B cell (primary cell): ENCODE measurements at regions not wholly inside any gene's neighbourhood (a gene's known extent, or its start where the extent isn't known, plus 50 kb on each side); places are given as distances from the start of the nearest gene placed in this dataset.

Source experiments
- ATAC-seq: fragments of 200-7000 bp; cut with Tn5 transposase; one replicate; pipeline ENCODE4 v1.10.0; 2021; ENCODE audit warnings: low read depth, mild to moderate bottlenecking, moderate number of reproducible peaks, moderate library complexity
- CTCF ChIA-PET: fragments of 350-600 bp; sonication (Branson Sonifier 250); formaldehyde crosslinking; loops from one replicate; lab custom pipeline; 2021; ENCODE audit warnings: antibody characterized with exemption, inconsistent platforms; lab: Charles Lee
- POLR2A ChIA-PET: fragments of 350-600 bp; sonication (Branson Sonifier 250); formaldehyde crosslinking; loops from one replicate; lab custom pipeline; 2021; ENCODE audit warnings: antibody characterized with exemption; lab: Charles Lee
- DNase-seq: peaks from one replicate; pipeline ENCODE4 v3.0.0; 2013
- H2AFZ ChIP-seq: 2 replicates; pipeline ENCODE4 v1.6.1; 2012; ENCODE audit warnings: mild to moderate bottlenecking, low read depth, low read length; ENCODE audit not compliant: insufficient read depth, poor library complexity, severe bottlenecking
- H3K27ac ChIP-seq, 2 donors: 1 replicate in 1 of 2; 2 replicates in 1 of 2; pipeline ENCODE4 v1.5.1; 2012 to 2013; ENCODE audit warnings: low read length in 2 of 2, mild to moderate bottlenecking in 2 of 2, moderate library complexity in 1 of 2
- H3K27me3 ChIP-seq, 4 experiments: fragments of 200-600 bp in 1 of 4; sonication (generic) in 1 of 4; replicated peaks in 1 of 4; 1 replicate in 2 of 4; 2 replicates in 2 of 4; pipeline versions ENCODE4 v1.6.1 to v1.7.0; 2013 to 2016; ENCODE audit warnings: low read length in 3 of 4, mild to moderate bottlenecking in 2 of 4, mixed read lengths in 1 of 4, moderate library complexity in 1 of 4; ENCODE audit not compliant: insufficient read depth in 4 of 4, control insufficient read depth in 3 of 4; ENCODE audit errors: control extremely low read depth in 1 of 4
- H3K36me3 ChIP-seq, 2 experiments: replicated peaks in 1 of 2; 1 replicate in 1 of 2; 2 replicates in 1 of 2; pipeline versions ENCODE4 v1.6.1 to v1.7.1; 2013; ENCODE audit warnings: low read length in 1 of 2; ENCODE audit not compliant: insufficient read depth in 2 of 2, control insufficient read depth in 1 of 2; ENCODE audit errors: control extremely low read depth in 1 of 2, extremely low read depth in 1 of 2
- H3K4me1 ChIP-seq, 2 donors: fragments of 200-600 bp in 1 of 2; sonication (generic) in 1 of 2; 1 replicate in 1 of 2; 2 replicates in 1 of 2; pipeline versions ENCODE4 v1.5.1 to v1.6.1; 2013 to 2017; ENCODE audit warnings: low read length in 2 of 2; ENCODE audit not compliant: control insufficient read depth in 2 of 2, insufficient read depth in 2 of 2
- H3K4me2 ChIP-seq: replicated peaks from 2 replicates; pipeline ENCODE3; 2012; ENCODE audit warnings: mild to moderate bottlenecking, low read depth, low read length; ENCODE audit not compliant: poor library complexity, severe bottlenecking
- H3K4me3 ChIP-seq, 5 experiments: fragments of 200-600 bp in 1 of 5; sonication (generic) in 1 of 5; 1 replicate in 3 of 5; 2 replicates in 2 of 5; pipeline versions ENCODE4 v1.5.1 to v1.7.0; 2011 to 2016; ENCODE audit warnings: low read length in 4 of 5, mild to moderate bottlenecking in 4 of 5, low read depth in 2 of 5, control low read depth in 1 of 5, moderate library complexity in 1 of 5; ENCODE audit not compliant: insufficient read depth in 1 of 5; ENCODE audit errors: control extremely low read depth in 1 of 5, extremely low read depth in 1 of 5
- H3K79me2 ChIP-seq: fragments of 200-600 bp; sonication (generic); one replicate; pipeline ENCODE4 v1.6.0; 2016; ENCODE audit warnings: low read length; ENCODE audit not compliant: control insufficient read depth, insufficient read depth
- H3K9ac ChIP-seq: fragments of 200-600 bp; sonication (generic); 2 replicates; pipeline ENCODE4 v1.6.1; 2017; ENCODE audit warnings: mild to moderate bottlenecking, low read length, moderate library complexity
- H3K9me3 ChIP-seq, 3 donors: one replicate each; pipeline versions ENCODE4 v1.6.1 to v1.7.1; 2013; ENCODE audit warnings: low read length in 2 of 3; ENCODE audit not compliant: control insufficient read depth in 2 of 3, insufficient read depth in 1 of 3; ENCODE audit errors: control extremely low read depth in 1 of 3
- H4K20me1 ChIP-seq: 2 replicates; pipeline ENCODE4 v1.6.0; 2012; ENCODE audit warnings: mild to moderate bottlenecking, low read length; ENCODE audit not compliant: insufficient read depth, control insufficient read depth, poor library complexity, severe bottlenecking
- H3K27ac Mint-ChIP-seq: one replicate; pipeline ENCODE4 v1.8.0; 2021; ENCODE audit warnings: mixed read lengths
- H3K27me3 Mint-ChIP-seq: one replicate; pipeline ENCODE4 v1.8.0; 2021; ENCODE audit warnings: mixed read lengths
- H3K4me1 Mint-ChIP-seq: one replicate; pipeline ENCODE4 v1.8.0; 2021; ENCODE audit warnings: mixed read lengths
- H3K4me3 Mint-ChIP-seq: one replicate; pipeline ENCODE4 v1.8.0; 2021; ENCODE audit warnings: mixed read lengths
- H3K9me3 Mint-ChIP-seq: one replicate; pipeline ENCODE4 v1.8.0; 2022; ENCODE audit warnings: mixed read lengths; ENCODE audit not compliant: insufficient read depth
- EZH2 ChIP-seq: IDR thresholded peaks from 2 replicates; pipeline ENCODE4 v1.6.1; 2012; ENCODE audit warnings: borderline replicate concordance, low read depth, mild to moderate bottlenecking, moderate library complexity, low read length; ENCODE audit not compliant: insufficient read depth, poor library complexity, severe bottlenecking
- WGBS: methylation state at CpG from one replicate; pipeline ENCODE4 v1.1.5; 2013; ENCODE audit warnings: missing lambda C conversion rate; ENCODE audit not compliant: insufficient coverage; 5-methylcytosine and 5-hydroxymethylcytosine counted together
- intact Hi-C: fragments of 100-400 bp; cut with micrococcal nuclease; formaldehyde crosslinking; loops from one replicate; pipeline ENCODE4 v1.10.0; 2022
- TF ChIP-seq, protein P1 (sequence below): fragments of 200-600 bp; IDR thresholded peaks from one replicate; pipeline ENCODE4 v1.8.0; 2022; ENCODE audit warnings: antibody characterized with exemption, mild to moderate bottlenecking

DNA sequence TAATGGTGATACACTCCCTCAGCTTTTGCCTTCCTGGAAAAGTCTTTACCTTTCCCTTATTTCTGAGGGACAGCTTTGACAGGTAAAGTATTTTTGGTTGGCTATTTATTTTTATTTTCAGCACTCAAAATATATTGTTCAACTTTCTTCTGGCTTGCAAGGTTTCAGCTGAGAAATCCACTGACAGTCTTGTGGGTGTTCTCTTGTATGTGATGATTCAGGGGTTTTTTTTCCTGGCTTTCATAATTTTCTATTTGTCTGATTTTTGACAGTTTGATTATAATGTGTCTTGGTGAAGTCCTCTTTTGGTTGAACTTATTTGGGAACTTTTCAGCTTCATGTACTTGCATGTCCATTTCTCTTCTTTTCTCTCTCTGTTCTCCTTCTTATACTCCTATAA is 73.7 kb upstream of the OTOGL start:
- TF ChIP-seq, protein P1, sequence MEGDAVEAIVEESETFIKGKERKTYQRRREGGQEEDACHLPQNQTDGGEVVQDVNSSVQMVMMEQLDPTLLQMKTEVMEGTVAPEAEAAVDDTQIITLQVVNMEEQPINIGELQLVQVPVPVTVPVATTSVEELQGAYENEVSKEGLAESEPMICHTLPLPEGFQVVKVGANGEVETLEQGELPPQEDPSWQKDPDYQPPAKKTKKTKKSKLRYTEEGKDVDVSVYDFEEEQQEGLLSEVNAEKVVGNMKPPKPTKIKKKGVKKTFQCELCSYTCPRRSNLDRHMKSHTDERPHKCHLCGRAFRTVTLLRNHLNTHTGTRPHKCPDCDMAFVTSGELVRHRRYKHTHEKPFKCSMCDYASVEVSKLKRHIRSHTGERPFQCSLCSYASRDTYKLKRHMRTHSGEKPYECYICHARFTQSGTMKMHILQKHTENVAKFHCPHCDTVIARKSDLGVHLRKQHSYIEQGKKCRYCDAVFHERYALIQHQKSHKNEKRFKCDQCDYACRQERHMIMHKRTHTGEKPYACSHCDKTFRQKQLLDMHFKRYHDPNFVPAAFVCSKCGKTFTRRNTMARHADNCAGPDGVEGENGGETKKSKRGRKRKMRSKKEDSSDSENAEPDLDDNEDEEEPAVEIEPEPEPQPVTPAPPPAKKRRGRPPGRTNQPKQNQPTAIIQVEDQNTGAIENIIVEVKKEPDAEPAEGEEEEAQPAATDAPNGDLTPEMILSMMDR: no peak
- TF ChIP-seq EZH2: no peak
- Mint-ChIP-seq H3K27me3 (peaks cover 24% of the 10 kb centered on the region), H3K27ac (no peak overlapping the region), H3K4me1 (no peaks in the 10 kb centered on the region), H3K9me3 (peaks cover 5% of the 10 kb centered on the region), H3K4me3 (no peak overlapping the region)
- Histone ChIP-seq H3K9me3 (peaks cover 0 to 4% (median 1%) of the 10 kb centered on the region in 3 donors), H4K20me1 (no peaks in the 10 kb centered on the region), H3K79me2 (no peaks in the 10 kb centered on the region), H2AFZ (no peak overlapping the region), H3K27ac (no peak overlapping the region), H3K27me3 (peaks cover 0 to 8% (median 1%) of the 10 kb centered on the region in 4 experiments), H3K4me1 (no peaks in the 10 kb centered on the region), H3K9ac (no peak overlapping the region), H3K4me3 (no peak overlapping the region), H3K4me2 (no peak overlapping the region), H3K36me3 (no peaks in the 10 kb centered on the region)
- intact Hi-C loops: no loop called here
- no peak for ATAC-seq
- ChIA-PET CTCF (interaction anchor here (0.6 kb wide), 1 partner anchor 465 kb away, joined by 3 read pairs; no protein-coding TSS in a partner anchor), POLR2A (no interaction called here)
- DNase-seq: no peak

DNA sequence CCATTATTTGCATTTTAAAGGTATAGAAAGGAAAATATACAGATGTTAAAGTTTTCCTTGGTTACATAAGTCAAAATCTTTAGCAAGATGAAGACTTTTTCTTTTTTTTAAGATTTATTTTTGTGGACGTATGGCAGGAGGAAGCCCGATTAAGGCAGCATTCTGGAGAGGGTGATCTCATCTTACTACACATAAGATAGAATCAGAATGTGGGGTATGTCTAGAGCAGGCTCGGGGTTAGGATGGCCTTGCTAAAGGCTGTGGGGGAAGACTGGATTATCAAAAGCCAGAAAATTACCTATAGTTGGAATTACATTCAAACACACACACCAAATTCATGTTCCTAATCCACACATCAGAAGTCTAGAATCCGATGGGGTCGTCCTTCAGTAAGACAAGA is 79.6 kb upstream of the OTOGL start:
- no peaks in the 10 kb centered on the region for H3K79me2 ChIP-seq
- no peak overlapping the region for H3K27ac ChIP-seq
- DNase-seq (no peak), ATAC-seq (no peak)
- no peaks in the 10 kb centered on the region for H3K9me3 Mint-ChIP-seq
- WGBS: no CpG with 5 or more reads among the region's 5 CpGs
- no peak overlapping the region for H3K27ac Mint-ChIP-seq
- CTCF ChIA-PET: no interaction called here
- H3K4me3 ChIP-seq: no peak overlapping the region
- H3K36me3 ChIP-seq: no peaks in the 10 kb centered on the region
- POLR2A ChIA-PET: no interaction called here
- intact Hi-C loops: no loop called here
- no peak overlapping the region for H3K9ac ChIP-seq
- H4K20me1 ChIP-seq: no peaks in the 10 kb centered on the region
- H3K27me3 Mint-ChIP-seq: peaks cover 13% of the 10 kb centered on the region
- H2AFZ ChIP-seq: no peak overlapping the region
- no peaks in the 10 kb centered on the region for H3K4me1 ChIP-seq
- TF ChIP-seq, protein P1: no peak
- TF ChIP-seq EZH2: no peak
- no peak overlapping the region for H3K4me2 ChIP-seq
- H3K4me1 Mint-ChIP-seq: no peaks in the 10 kb centered on the region
- no peak overlapping the region for H3K4me3 Mint-ChIP-seq
- H3K27me3 ChIP-seq: no peaks in the 10 kb centered on the region
- H3K9me3 ChIP-seq: no peaks in the 10 kb centered on the region
